Fibroblast of lung (primary cell): ENCODE measurements at regions not wholly inside any gene's neighbourhood (a gene's known extent, or its start where the extent isn't known, plus 50 kb on each side); places are given as distances from the start of the nearest gene placed in this dataset.

Experiments
- EZH2 ChIP-seq: IDR thresholded peaks from 2 replicates; pipeline ENCODE4 v1.5.1; 2012; ENCODE audit warnings: low read length, control low read depth, mild to moderate bottlenecking; ENCODE audit errors: missing control alignments
- TF ChIP-seq, protein P1 (sequence below), 2 donors: IDR thresholded peaks in 1 of 2; conservative IDR thresholded peaks in 1 of 2; 1 replicate in 1 of 2; 2 replicates in 1 of 2; pipeline ENCODE4 v1.5.1; 2011 to 2012; ENCODE audit warnings: low read length in 2 of 2, control low read depth in 1 of 2, inconsistent platforms in 1 of 2, low read depth in 1 of 2, mild to moderate bottlenecking in 1 of 2

DNA sequence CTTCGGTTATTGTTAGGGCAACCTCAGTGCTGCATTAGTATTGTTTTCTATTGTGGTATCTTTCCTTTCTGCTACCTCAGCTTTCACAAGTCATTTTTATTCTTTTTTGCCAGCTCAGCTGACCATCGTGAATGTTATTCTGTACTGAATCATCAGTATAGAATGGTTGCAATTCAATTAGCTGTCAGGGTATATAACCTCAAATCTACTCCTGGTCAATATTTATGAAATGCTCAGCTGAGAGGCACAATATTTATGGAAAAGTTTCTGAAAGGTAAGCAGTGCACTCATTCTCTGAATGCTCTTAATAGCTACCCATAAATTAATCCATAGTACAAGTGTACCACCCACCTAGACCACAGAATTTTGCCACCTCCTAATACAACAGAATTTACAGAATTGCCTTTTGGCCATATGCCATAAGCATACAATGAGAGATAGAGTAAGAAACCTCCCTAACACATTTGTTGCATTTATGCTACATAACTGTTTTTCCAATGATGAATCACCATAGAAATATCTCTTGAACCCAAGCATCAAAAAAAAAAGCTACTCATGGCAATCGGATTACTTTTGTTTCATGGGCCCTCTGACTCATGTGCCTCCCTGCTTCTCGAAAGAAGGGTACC is 732.6 kb upstream of the CHRM3 start:
- TF ChIP-seq, protein P1, sequence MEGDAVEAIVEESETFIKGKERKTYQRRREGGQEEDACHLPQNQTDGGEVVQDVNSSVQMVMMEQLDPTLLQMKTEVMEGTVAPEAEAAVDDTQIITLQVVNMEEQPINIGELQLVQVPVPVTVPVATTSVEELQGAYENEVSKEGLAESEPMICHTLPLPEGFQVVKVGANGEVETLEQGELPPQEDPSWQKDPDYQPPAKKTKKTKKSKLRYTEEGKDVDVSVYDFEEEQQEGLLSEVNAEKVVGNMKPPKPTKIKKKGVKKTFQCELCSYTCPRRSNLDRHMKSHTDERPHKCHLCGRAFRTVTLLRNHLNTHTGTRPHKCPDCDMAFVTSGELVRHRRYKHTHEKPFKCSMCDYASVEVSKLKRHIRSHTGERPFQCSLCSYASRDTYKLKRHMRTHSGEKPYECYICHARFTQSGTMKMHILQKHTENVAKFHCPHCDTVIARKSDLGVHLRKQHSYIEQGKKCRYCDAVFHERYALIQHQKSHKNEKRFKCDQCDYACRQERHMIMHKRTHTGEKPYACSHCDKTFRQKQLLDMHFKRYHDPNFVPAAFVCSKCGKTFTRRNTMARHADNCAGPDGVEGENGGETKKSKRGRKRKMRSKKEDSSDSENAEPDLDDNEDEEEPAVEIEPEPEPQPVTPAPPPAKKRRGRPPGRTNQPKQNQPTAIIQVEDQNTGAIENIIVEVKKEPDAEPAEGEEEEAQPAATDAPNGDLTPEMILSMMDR (conservative IDR thresholded peaks at IDR 0.05 in 1 of 2, IDR thresholded peaks at IDR 0.05 in 1 of 2; ENCODE audit: low read depth in 1 of 2, low read length in 2 of 2) = no peak
- no peak for TF ChIP-seq EZH2
